Gastrocnemius medialis (tissue), 4 donors: ENCODE measurements at regions not wholly inside any gene's neighbourhood (a gene's known extent, or its start where the extent isn't known, plus 50 kb on each side); places are given as distances from the start of the nearest gene placed in this dataset.

Experiments
- POLR2A ChIP-seq, 2 donors: fragments of 450-650 bp; IDR thresholded peaks; one replicate each; pipeline ENCODE4 v1.6.1; 2017; ENCODE audit warnings: antibody characterized with exemption in 2 of 2, mild to moderate bottlenecking in 2 of 2, moderate library complexity in 2 of 2
- TF ChIP-seq, protein P1 (sequence below), 5 experiments: fragments of 450-650 bp in 3 of 5; fragments of 200-600 bp in 2 of 5; sonication (generic) in 2 of 5; IDR thresholded peaks in 4 of 5; conservative IDR thresholded peaks in 1 of 5; 1 replicate in 4 of 5; 2 replicates in 1 of 5; pipeline ENCODE4 v1.5.1; 2016 to 2019; ENCODE audit warnings: antibody characterized with exemption in 5 of 5, mild to moderate bottlenecking in 3 of 5, moderate library complexity in 3 of 5

DNA sequence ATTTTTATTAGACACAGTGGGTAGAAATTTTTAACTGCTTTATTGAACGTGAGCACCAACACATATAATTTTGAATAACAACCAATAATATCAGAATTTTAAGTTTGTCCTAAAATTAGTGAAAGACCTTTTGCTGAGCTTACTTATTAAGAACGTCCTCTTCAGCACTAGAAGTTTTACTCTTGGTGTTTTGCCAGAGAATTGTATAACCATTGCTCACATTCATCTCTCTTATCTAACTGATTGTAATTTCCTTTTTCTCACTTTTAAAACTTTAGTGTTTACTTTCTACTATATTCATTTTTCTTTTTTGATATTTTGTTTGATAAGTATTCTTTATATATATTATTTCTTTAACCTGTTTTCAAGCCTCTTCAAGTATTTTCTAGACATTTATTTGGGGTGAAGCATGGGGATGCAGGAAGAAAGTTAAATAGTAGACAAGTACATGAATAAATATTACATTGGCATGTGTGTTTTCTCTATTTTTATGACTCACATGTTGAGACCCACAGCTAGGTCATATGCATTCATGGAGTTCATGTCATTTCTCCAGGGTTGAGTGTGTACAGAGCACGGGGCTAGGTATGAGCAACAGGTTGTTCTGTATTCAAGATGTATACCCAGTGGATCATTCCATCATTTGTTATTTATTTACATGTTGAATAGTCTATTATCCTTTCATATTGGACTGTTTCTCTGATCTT is 90.6 kb downstream of the ATP6V1G3 start:
- TF ChIP-seq, protein P1, sequence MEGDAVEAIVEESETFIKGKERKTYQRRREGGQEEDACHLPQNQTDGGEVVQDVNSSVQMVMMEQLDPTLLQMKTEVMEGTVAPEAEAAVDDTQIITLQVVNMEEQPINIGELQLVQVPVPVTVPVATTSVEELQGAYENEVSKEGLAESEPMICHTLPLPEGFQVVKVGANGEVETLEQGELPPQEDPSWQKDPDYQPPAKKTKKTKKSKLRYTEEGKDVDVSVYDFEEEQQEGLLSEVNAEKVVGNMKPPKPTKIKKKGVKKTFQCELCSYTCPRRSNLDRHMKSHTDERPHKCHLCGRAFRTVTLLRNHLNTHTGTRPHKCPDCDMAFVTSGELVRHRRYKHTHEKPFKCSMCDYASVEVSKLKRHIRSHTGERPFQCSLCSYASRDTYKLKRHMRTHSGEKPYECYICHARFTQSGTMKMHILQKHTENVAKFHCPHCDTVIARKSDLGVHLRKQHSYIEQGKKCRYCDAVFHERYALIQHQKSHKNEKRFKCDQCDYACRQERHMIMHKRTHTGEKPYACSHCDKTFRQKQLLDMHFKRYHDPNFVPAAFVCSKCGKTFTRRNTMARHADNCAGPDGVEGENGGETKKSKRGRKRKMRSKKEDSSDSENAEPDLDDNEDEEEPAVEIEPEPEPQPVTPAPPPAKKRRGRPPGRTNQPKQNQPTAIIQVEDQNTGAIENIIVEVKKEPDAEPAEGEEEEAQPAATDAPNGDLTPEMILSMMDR (IDR thresholded peaks at IDR 0.05 in 4 of 5, conservative IDR thresholded peaks at IDR 0.05 in 1 of 5) = no peak
- no peak for TF ChIP-seq POLR2A (IDR thresholded peaks at IDR 0.05)
